Stomach (tissue), 8 donors: ENCODE measurements at regions not wholly inside any gene's neighbourhood (a gene's known extent, or its start where the extent isn't known, plus 50 kb on each side); places are given as distances from the start of the nearest gene placed in this dataset.
"Not testable (repeated sequence)": the region's sequence is repeated elsewhere in the genome, so short reads cannot be mapped to it uniquely, and the experiment has no call there.

Experiments used
- DNase-seq, 2 donors: peaks; one replicate each; pipeline versions ENCODE4 v3.0.0 to v3.0.0-alpha.2; 2013 to 2019
- H3K27ac ChIP-seq, 5 donors: fragments of 200-600 bp in 4 of 5; sonication (generic) in 4 of 5; one replicate each; pipeline ENCODE4 v1.5.1; 2013 to 2019; ENCODE audit warnings: mild to moderate bottlenecking in 1 of 5, moderate library complexity in 1 of 5
- H3K27me3 ChIP-seq, 3 donors: fragments of 200-600 bp; sonication (generic); one replicate each; pipeline ENCODE4 v1.5.1; 2017 to 2019; ENCODE audit warnings: mixed run types in 1 of 3
- H3K36me3 ChIP-seq, 4 donors: fragments of 200-600 bp; sonication (generic); 1 replicate in 3 of 4; 2 replicates in 1 of 4; pipeline ENCODE4 v1.5.1; 2016 to 2019
- H3K4me1 ChIP-seq, 4 donors: fragments of 200-600 bp; sonication (generic); one replicate each; pipeline ENCODE4 v1.5.1; 2016 to 2019
- H3K4me3 ChIP-seq, 4 donors: fragments of 200-600 bp; sonication (generic) in 3 of 4; one replicate each; pipeline ENCODE4 v1.5.1; 2016 to 2019; ENCODE audit warnings: mild to moderate bottlenecking in 1 of 4
- H3K9me3 ChIP-seq, 4 donors: fragments of 200-600 bp; sonication (generic); one replicate each; pipeline ENCODE4 v1.5.1; 2016 to 2019
- CTCF ChIP-seq, 7 experiments: fragments of 450-650 bp in 4 of 7; fragments of 200-600 bp in 3 of 7; sonication (generic) in 3 of 7; IDR thresholded peaks; one replicate each; pipeline ENCODE4 v1.5.1; 2016 to 2019; ENCODE audit warnings: antibody characterized with exemption in 7 of 7, control low read depth in 2 of 7, mild to moderate bottlenecking in 1 of 7
- EP300 ChIP-seq: sonication (generic); formaldehyde crosslinking; IDR thresholded peaks from one replicate; pipeline ENCODE4 v1.6.1; 2017; ENCODE audit warnings: antibody characterized with exemption
- POLR2A ChIP-seq, 4 donors: fragments of 450-650 bp; IDR thresholded peaks; one replicate each; pipeline ENCODE4 v1.6.1; 2016; ENCODE audit warnings: antibody characterized with exemption in 4 of 4, control low read depth in 2 of 4, mild to moderate bottlenecking in 1 of 4, moderate library complexity in 1 of 4
- POLR2AphosphoS5 ChIP-seq, 3 donors: sonication (generic); formaldehyde crosslinking; IDR thresholded peaks; one replicate each; pipeline ENCODE4 v1.6.1; 2016; ENCODE audit warnings: antibody characterized with exemption in 3 of 3
- WGBS, 5 donors: extraction: QIAGEN DNeasy Blood & Tissue Kit in 3 of 5; methylation state at CpG; one replicate each; pipeline versions ENCODE4 v1.1.5 to v1.1.7; 2013 to 2018; 5-methylcytosine and 5-hydroxymethylcytosine counted together
- intact Hi-C: fragments of 100-400 bp; cut with DNase I; formaldehyde crosslinking; loops from one replicate; pipeline ENCODE4 v1.15.1; 2023; ENCODE audit warnings: low total_unique reads
- donor health status: healthy with polysubstance abuse.
- donor health status: Bipolar disorder and iron deficiency.
- donor health status: healthy.

- H3K27ac ChIP-seq: no peak overlapping the region
- no peaks in the 10 kb centered on the region for H3K36me3 ChIP-seq
- peaks cover 0 to 9% (median 2%) of the 10 kb centered on the region in 4 donors for H3K9me3 ChIP-seq
- no peaks in the 10 kb centered on the region for H3K4me1 ChIP-seq
- H3K4me3 ChIP-seq: no peak overlapping the region
- intact Hi-C loops: no loop called here
- H3K27me3 ChIP-seq: no peaks in the 10 kb centered on the region
- DNase-seq: no peak
- TF ChIP-seq POLR2AphosphoS5 (IDR thresholded peaks at IDR 0.05): no peak
- TF ChIP-seq POLR2A (IDR thresholded peaks at IDR 0.05): no peak
- TF ChIP-seq CTCF (IDR thresholded peaks at IDR 0.05): no peak
- TF ChIP-seq EP300: no peak
Observed at GRCh38 chr3:153399636-153400035, 237.6 kb downstream of the RAP2B start.

- Histone ChIP-seq H3K27ac (no peak overlapping the region), H3K36me3 (no peaks in the 10 kb centered on the region), H3K9me3 (no peaks in the 10 kb centered on the region), H3K4me3 (no peak overlapping the region), H3K27me3 (no peaks in the 10 kb centered on the region), H3K4me1 (no peaks in the 10 kb centered on the region)
- DNase-seq: no peak
- TF ChIP-seq EP300: no peak
- TF ChIP-seq POLR2AphosphoS5 (IDR thresholded peaks at IDR 0.05): no peak
- no peak for TF ChIP-seq POLR2A (IDR thresholded peaks at IDR 0.05)
- no peak for TF ChIP-seq CTCF (IDR thresholded peaks at IDR 0.05)
- intact Hi-C loops: no loop called here
Observed at GRCh38 chr3:153400641-153401040, 238.6 kb downstream of the RAP2B start.

- no peaks in the 10 kb centered on the region for H3K27me3 ChIP-seq
- H3K27ac ChIP-seq: no peak overlapping the region
- H3K4me3 ChIP-seq: no peak overlapping the region
- intact Hi-C loops: no loop called here
- no peak for TF ChIP-seq POLR2AphosphoS5 (IDR thresholded peaks at IDR 0.05)
- TF ChIP-seq CTCF (IDR thresholded peaks at IDR 0.05): no peak
- no peak for TF ChIP-seq EP300
- TF ChIP-seq POLR2A (IDR thresholded peaks at IDR 0.05): no peak
- DNase-seq: no peak
- WGBS, 5 donors: 29 to 78% (median 47%) methylated on average over 2 of the region's 2 CpGs
- no peaks in the 10 kb centered on the region for H3K36me3 ChIP-seq
- no peaks in the 10 kb centered on the region for H3K4me1 ChIP-seq
- H3K9me3 ChIP-seq: no peaks in the 10 kb centered on the region
Observed at GRCh38 chr3:153404157-153404556, 242.1 kb downstream of the RAP2B start.

GRCh38 chr3:153405320-153405719, 243.3 kb downstream of the RAP2B start:
- H3K27me3 ChIP-seq, DNase-seq, H3K27ac ChIP-seq, H3K9me3 ChIP-seq, H3K4me3 ChIP-seq, intact Hi-C loops, H3K4me1 ChIP-seq, H3K36me3 ChIP-seq: not testable (repeated sequence)
- WGBS, 5 donors: 81 to 91% (median 90%) methylated on average over 4 of the region's 4 CpGs

GRCh38 chr3:153410517-153410916, 248.5 kb downstream of the RAP2B start:
- no peak for TF ChIP-seq EP300
- no peak for TF ChIP-seq POLR2AphosphoS5 (IDR thresholded peaks at IDR 0.05)
- TF ChIP-seq POLR2A (IDR thresholded peaks at IDR 0.05): no peak
- no peak for TF ChIP-seq CTCF (IDR thresholded peaks at IDR 0.05)
- WGBS, 5 donors: 47 to 62% (median 59%) methylated on average over 3 of the region's 3 CpGs
- Histone ChIP-seq H3K36me3 (no peaks in the 10 kb centered on the region), H3K27ac (no peak overlapping the region), H3K4me3 (no peak overlapping the region), H3K27me3 (no peaks in the 10 kb centered on the region), H3K4me1 (no peaks in the 10 kb centered on the region), H3K9me3 (no peaks in the 10 kb centered on the region)
- DNase-seq: no peak
- intact Hi-C loops: no loop called here
